ENCODE measurements at regions not wholly inside any gene's neighbourhood (a gene's known extent, or its start where the extent isn't known, plus 50 kb on each side); places are given as distances from the start of the nearest gene placed in this dataset.

DNA sequence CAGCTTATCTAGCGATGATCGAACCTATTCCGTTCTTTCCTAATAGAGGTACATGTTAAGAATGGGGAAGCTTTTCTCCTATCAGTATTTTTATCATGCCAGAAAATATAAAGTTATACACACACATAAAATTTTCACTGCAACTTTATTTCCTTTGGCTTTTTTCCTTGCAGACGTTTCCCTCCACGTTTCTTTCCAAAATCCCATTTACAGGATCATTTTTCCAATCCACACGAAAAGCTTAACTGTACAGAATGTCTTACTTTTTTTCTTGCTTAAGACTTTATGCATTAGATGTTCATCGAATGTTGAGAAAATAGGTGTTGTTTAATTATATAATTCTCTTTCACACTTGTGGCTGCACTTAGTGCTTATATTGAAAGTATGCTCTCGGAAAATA is 62.9 kb upstream of the HDGFL1 start:
- H3K27ac ChIP-seq, result peak overlapping the region in 1 of 4 donors; percentile 20
- WGBS, 2 donors, result 81 to 88% methylated on average over 8 of the region's 8 CpGs
- intact Hi-C loops (cut with DNase I), result no loop called here

DNA sequence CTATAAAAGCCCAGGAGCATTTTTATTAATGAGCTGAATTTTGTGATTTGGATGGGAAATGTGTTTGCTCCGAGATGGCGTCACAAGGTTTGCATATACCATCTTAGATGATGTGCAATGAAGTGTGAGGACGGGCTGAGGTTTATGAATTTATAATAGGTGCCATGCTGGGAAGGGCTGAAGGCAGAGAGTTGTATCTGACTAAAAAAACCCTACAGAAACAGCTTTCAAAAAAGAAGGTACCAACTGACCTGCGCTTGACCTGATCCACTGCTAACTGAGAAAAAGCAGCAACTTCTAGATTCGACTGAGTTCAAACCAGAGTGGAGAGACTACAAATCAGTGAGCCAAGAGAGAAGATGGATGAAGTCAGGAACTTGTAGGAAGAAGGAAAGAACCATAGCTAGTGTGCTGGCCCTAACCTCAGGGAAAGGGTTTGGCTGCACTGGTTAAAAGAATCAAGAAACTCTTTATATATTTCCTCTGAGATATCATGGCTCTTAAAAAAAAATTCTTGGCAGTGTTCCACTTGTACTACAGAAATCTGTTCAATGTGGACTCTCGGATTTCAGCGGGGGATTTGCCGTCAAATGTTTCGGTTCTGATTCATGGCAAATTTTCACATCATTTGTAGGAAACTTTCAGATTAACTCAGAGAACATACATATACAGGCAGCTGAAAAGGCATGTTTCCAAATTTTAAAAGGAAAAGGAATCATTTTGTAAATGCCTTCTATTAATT is 56.5 kb upstream of the HDGFL1 start:
- 88% methylated on average over 9 of the region's 9 CpGs for WGBS, 2 donors
- intact Hi-C loops (cut with DNase I), result no loop called here
- no peak for DNase-seq
- Histone ChIP-seq H3K4me1 (no peaks in the 10 kb centered on the region), H3K27ac (no peak overlapping the region), H3K4me3 (no peak overlapping the region), H3K9me3 (no peaks in the 10 kb centered on the region), H3K36me3 (no peaks in the 10 kb centered on the region), H3K27me3 (no peaks in the 10 kb centered on the region)
- no peak for TF ChIP-seq EP300 (IDR thresholded peaks at IDR 0.05)
- TF ChIP-seq, protein P1, sequence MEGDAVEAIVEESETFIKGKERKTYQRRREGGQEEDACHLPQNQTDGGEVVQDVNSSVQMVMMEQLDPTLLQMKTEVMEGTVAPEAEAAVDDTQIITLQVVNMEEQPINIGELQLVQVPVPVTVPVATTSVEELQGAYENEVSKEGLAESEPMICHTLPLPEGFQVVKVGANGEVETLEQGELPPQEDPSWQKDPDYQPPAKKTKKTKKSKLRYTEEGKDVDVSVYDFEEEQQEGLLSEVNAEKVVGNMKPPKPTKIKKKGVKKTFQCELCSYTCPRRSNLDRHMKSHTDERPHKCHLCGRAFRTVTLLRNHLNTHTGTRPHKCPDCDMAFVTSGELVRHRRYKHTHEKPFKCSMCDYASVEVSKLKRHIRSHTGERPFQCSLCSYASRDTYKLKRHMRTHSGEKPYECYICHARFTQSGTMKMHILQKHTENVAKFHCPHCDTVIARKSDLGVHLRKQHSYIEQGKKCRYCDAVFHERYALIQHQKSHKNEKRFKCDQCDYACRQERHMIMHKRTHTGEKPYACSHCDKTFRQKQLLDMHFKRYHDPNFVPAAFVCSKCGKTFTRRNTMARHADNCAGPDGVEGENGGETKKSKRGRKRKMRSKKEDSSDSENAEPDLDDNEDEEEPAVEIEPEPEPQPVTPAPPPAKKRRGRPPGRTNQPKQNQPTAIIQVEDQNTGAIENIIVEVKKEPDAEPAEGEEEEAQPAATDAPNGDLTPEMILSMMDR (IDR thresholded peaks at IDR 0.05), result no peak
- TF ChIP-seq POLR2AphosphoS5 (IDR thresholded peaks at IDR 0.05), result no peak

More for the DNA sequence above, 62.9 kb upstream of the HDGFL1 start:
- no peaks in the 10 kb centered on the region for H3K36me3 ChIP-seq
- peaks cover 0 to 25% (median 6%) of the 10 kb centered on the region in 4 donors for H3K4me1 ChIP-seq
- no peaks in the 10 kb centered on the region for H3K9me3 ChIP-seq
- H3K27me3 ChIP-seq, result no peaks in the 10 kb centered on the region
- TF ChIP-seq EP300 (IDR thresholded peaks at IDR 0.05) (no peak), POLR2AphosphoS5 (IDR thresholded peaks at IDR 0.05) (no peak), POLR2A (IDR thresholded peaks at IDR 0.05) (no peak)
- TF ChIP-seq, protein P1 (IDR thresholded peaks at IDR 0.05), result no peak
- no peak overlapping the region for H3K4me3 ChIP-seq
- DNase-seq, result no peak

DNA sequence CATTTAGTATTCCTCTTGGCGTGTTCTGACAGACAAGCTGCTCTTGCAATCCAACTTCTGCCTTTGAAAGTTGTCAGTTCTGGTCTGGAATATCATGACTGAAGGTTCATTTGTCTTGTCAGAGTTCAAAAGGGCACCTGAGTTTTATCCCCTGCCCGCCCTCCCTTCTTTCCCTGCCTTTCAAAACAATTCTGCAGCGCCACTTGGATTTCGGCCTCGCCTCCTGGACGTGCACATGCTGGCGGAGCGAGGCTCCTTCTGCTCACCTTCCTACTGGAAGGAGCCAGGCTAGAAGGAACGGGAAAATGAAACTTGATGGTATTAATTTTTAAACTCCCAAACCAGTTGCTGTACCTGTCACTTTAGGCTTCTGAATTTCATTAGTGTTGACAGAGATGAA is 55.7 kb upstream of the HDGFL1 start:
- intact Hi-C loops (cut with DNase I), result no loop called here
- TF ChIP-seq POLR2A (IDR thresholded peaks at IDR 0.05) (no peak), POLR2AphosphoS5 (IDR thresholded peaks at IDR 0.05) (no peak), EP300 (IDR thresholded peaks at IDR 0.05) (no peak)
- TF ChIP-seq, protein P1 (IDR thresholded peaks at IDR 0.05), result no peak
- H3K4me1 ChIP-seq, result no peaks in the 10 kb centered on the region
- H3K36me3 ChIP-seq, result no peaks in the 10 kb centered on the region
- H3K4me3 ChIP-seq, result no peak overlapping the region
- no peak for DNase-seq
- H3K9me3 ChIP-seq, result no peaks in the 10 kb centered on the region
- no peak overlapping the region for H3K27ac ChIP-seq
- WGBS, 2 donors, result 87 to 89% methylated on average over 9 of the region's 9 CpGs
- H3K27me3 ChIP-seq, result no peaks in the 10 kb centered on the region

DNA sequence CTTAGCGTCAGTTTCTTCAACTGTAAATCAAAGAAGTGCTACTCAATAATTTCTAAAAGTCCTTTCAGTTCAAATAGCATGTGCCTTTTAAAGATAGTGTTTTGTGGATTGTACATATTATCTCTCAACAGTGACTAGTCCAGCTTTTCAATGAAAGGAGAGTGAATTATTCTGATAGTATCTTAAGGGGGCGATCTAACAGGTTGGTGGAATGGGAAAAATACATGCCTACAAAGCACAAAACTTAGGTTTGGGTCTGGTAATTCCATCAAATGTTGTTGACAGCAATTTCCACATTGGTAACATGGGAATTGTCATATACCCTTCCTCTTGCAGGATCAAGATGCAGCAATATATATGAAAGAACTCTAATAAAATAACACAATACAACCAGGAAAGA is 50.1 kb upstream of the HDGFL1 start:
- intact Hi-C loops (cut with DNase I), result no loop called here
- Histone ChIP-seq H3K4me3 (no peak overlapping the region), H3K4me1 (no peaks in the 10 kb centered on the region), H3K27ac (no peak overlapping the region), H3K27me3 (no peaks in the 10 kb centered on the region), H3K36me3 (no peaks in the 10 kb centered on the region), H3K9me3 (no peaks in the 10 kb centered on the region)
- TF ChIP-seq POLR2A (IDR thresholded peaks at IDR 0.05) (no peak), POLR2AphosphoS5 (IDR thresholded peaks at IDR 0.05) (no peak), EP300 (IDR thresholded peaks at IDR 0.05) (no peak)
- WGBS, 2 donors, result 86 to 96% methylated on average over 2 of the region's 2 CpGs
- DNase-seq, result no peak

Measured in sigmoid colon (tissue), 6 donors.